DMS53 (cell line): ENCODE measurements at regions not wholly inside any gene's neighbourhood (a gene's known extent, or its start where the extent isn't known, plus 50 kb on each side); places are given as distances from the start of the nearest gene placed in this dataset.

Source experiments
- DNase-seq: peaks from one replicate; lab custom pipeline; 2025; lab: John Stamatoyannopoulos, UW

DNA sequence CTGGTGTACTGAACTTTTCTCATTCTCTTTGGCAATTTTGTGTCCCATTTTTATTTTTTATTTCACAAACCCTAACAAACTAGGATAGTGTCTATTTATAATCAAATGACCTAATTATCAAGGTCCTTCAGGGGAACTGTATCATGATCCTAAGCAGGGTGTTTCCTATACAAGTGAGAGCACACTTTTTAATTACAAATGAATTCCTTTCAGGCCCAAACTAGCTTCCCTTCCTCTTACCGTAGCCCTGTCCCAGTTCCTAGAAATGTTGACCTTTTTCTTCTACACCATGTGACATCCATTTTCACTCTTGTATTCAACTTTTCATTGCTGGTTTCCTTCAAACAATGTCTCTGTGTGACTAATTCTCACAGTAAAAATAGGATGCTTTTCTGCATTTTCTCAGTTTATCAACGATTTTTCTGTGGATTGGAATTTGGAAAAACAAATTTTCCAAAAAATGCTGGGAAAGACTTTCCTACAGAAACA lies 411.4 kb downstream of the CCDC91 start:
- no peak for DNase-seq

DNA sequence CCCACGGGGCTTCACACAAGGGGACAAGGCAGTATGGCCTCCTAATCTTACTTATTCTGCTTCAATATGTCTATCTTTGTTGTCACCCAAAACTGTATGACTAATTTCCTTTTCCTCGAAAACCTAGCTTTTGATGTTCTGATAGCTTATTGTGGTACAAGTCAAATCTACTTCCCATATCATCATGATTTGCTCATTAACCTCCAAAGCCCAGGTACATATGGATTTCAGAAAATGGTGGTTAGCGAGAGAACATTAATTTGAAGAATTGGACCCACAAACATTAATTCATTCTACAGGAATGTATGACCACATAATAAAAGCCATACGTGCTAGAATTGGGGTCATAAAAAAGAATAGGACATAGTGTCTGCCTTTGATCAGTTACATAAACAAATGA lies 412.5 kb downstream of the CCDC91 start:
- DNase-seq = no peak

DNA sequence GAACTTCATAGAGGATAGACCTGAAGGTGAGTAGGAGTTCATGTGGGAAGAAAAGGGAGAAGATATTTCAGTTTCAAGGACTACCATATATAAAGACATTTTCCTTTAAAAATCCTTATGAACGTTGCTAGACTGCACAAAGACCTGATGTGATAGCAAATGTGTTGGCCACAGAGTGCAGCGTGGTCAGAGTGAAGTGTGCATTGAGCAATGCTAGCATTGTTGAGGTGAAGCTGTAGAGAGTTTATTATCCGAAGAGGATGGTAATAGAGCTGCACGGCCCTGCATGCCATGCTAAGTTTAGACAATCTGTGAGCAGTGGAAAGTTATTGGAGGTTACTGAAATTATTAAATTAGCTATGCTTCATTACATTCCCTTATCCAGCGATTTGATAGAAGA lies 413.0 kb downstream of the CCDC91 start:
- no peak for DNase-seq

DNA sequence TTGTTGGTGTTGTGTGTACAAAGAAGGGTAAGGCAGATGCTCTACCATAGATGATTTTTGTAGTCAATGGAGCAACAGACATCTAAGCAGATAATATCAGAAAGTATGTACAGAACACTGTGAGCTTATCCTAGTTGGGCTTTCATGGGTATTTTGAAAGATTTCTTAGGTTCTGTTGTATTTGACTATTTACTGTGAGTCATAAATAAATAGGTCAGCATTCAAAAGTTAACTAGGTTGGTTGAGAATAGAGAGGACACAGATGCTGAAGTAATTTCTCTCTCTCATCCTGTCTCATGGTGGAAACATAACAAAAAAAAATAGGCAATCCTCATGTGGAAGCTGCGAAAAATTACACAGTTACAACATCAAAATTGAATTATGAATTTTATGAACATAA lies 413.5 kb downstream of the CCDC91 start:
- peak; percentile 18 for DNase-seq

DNA sequence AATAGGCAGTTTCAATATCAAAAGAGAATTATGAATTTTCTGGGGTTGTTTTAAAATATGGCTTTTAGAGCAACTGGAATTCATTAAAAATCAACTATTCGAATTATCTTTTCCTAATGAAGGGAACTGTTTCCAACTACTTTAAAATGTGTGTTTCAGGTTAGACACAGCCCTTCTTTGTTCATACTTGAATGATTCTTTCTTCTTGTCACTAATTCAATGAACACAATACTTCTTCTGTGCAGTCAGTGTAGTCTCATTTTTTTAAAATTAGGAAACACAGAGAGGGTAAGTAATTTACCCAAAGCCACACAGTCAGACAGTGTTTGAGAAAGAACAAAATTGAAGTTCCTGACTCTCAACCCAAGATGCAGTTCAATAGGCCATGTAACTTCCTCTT lies 414.0 kb downstream of the CCDC91 start:
- DNase-seq = no peak

DNA sequence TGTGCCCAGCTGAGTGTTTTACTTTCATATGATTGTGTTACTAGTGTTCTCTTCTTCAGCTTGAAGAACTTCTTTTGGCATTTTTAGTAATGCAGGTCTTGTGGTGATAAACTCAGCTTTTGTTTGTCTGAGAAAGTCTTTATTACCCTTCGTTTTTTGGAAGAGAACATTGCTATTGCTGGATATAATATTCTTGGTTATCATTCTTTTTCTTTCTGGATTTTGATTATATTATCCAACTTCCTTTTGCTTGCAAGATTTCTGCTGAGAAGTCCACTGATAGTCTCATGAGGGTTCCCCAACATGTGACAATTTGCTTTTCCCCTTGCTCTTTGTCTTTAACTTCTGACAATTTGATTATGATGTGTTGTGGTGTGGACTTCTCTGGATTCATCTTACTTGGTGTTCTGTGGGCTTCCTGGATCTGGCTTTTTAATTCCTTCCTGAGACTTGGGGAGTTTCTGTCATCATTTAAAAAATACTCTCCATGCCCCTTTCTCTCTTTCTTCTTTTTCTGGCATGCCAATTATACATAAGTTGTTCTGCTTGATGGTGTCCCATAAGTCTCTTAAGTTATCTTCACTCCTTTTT lies 416.8 kb downstream of the CCDC91 start:
- no peak for DNase-seq

DNA sequence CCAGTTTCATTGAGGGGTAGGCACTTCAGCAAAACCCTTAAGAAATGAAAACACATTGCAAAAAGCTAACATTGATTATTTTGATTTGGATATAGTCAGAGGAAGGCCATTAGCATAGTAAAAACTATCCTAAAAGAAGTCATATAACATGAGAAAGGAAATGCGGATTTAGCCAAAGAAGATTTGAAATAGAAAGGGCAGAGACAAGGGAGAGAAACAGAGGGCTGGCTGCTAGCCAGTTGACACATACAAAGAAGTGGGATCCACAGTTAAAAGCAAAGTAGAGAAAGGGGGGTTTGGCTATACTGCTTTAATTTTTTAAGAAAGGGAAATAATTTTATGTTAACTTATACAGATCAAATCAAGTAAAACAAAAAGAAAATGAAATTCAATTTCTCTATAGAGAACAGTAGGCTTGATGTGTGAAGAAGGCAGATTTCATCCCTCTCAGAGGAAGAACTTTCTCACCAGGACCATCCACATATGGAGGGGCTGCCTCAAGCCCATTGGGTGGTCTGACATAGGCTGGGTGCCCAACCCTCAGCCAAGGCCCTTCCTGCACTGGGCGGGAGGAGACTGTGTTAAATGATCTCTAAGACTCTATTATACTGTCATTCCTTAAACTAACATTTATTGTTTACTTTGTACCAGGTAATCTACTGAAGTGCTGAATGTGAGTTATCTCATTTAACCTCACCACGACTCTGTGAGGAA lies 420.3 kb downstream of the CCDC91 start:
- no peak for DNase-seq

DNA sequence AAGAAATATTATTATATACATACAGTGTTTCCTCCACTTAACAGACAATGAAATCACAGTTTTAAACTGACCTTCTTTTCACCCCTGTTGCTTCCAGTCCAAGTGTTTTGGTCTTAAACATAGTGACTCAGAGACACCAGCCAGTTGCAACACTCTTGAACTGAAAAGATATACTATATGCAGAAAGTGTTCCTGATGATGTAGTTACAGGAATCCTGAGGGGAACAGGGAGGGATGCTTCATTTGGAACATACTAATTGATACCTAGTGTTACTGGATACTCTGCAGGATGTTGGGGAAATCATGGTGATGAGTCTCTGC lies 420.8 kb downstream of the CCDC91 start:
- DNase-seq = peak; percentile 84

DNA sequence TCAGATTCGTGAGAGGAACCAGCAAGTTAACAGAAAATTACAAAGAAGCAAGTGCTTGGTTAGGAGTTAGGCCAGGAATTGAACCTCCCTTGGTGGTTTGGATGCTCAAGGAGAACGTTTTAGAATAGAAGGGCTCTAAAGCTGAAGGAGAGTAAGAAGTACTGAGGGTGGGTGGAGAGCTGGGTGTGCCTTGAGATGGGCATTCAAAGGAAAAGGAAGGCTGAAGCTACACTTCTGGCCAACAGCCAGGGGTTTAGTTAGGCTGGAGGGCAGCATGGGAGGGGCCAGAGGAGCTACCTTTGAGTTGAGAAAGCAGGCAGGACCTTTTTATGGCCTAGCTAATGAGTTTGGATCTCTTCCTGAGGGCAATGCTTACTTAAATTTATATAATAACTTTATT lies 421.2 kb downstream of the CCDC91 start:
- DNase-seq = peak; percentile 58

DNA sequence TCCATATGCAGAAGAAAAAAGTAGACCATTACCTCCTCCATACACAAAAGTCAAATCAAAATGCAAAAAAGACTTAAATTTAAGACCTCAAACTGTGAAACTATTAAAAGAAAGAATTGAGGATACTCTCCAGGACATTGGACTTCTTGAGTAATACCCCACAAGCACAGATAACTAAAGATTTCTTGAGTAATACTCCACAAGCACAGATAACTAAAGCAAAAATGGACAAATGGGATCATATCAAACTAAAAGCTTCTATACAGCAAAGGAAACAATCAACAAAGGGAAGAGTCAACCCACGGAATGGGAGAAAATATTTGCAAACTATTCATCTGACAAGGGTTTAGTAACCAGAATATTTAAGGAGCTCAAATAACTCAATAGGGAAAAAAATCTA lies 427.9 kb downstream of the CCDC91 start:
- no peak for DNase-seq

DNA sequence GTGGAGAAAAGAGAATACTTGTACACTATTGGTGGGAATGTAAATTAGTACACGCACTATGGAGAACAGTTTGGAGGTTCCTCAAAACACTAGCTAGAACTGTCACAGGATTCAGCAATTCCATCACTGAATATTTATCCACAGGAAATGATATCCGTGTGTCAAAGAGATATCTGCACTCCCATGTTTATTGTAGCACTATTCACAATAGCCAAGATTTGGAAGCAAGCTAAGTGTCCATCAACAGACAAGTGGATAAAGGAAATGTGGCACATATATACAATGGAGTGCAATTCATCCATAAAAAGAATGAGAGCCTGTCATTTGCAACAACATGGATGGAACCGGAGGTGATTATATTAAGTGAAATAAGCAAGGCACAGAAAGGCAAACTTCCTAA lies 428.5 kb downstream of the CCDC91 start:
- no peak for DNase-seq

DNA sequence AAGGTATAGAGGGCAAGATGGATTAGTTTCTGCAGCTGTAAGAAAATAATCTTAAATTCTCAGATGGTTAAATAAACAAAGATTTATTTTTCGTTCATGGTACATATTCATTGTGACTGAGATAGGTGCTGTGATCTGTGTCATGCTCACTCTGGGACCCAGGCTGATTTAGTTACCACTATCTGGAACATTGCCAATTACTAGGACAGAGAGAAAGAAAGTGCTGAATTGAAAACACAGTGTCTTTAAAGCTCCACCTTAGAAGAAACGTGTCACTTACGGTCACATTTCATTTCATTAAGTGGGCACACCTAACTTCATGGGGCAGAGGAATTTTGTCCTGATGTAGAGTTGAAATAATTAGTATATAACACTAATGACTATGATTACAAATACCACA lies 430.0 kb downstream of the CCDC91 start:
- DNase-seq = peak; percentile 25

DNA sequence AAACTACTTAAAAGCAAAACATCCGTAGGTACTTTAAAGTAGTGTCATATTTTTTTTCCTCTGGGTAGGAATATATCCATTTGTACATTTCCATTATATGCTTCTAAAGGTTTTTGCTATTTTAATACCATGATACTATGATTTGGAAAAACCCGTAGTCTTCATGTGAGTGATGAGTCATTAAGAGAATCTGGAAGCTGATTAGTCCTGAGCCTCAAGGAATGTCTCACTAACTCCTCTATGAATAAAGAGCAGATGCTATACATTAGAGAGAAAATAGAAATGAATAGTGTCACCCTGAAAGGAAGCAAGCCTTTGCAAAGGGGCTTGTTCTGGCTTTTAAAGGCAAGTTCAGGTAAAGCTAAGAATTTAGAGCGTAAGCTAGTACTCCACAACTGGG lies 432.1 kb downstream of the CCDC91 start:
- no peak for DNase-seq

DNA sequence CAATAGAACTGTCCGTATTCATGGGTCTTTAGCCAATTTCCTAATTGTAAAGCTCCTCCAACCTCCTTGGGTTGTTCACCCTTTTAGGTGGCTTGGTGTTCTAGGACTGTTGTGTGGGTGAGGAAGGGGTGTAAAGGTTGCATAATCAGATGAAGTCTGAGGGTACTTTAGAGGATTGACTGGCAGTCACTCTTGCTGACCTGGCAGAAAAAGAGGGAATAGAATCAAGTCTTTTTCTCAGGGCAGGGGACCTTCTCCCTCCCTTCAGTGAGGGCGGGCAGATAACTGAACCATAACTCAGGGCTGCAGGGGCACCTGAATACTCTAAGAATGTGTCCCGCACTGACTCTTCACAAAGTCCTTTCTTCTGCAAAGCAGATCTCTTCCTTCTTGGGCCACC lies 436.2 kb downstream of the CCDC91 start:
- no peak for DNase-seq

DNA sequence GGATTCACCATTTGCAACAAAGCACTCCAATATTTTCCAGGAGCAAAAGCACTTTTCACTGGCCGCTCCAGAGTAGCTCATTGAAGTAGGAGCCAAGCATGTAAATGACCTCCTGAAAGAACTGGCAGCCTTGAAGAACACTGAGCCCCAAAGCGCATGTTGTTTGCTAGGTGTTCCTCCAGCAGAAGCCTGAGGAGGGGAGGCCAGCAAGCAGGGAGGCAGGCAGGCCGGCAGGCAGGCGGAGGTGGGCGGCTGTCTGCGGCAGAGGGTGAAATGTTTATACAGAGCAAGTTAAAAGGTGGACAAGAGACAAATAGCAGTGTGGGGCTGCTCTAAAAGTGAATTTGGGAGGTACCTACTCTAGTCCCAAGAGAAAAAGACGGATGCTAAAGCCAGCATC lies 439.4 kb downstream of the CCDC91 start:
- DNase-seq = no peak

DNA sequence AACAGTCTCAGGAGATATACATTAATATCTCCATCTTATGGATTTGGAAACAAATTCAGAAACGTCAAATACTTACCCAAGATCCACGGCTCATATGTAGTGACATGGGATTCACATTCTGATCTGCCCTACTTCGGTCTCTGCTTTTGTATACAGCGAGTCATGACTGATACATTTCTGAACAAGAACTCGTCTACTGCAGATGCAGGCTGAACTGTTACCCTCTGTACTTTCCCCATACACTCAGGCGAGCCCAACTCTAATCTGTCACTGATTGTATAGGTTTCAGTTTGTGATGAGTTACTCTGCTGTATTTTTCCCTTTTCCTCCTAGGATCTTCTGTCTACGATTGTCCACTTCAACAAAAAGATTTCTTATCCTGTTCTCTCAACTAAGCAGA lies 441.6 kb downstream of the CCDC91 start:
- no peak for DNase-seq

DNA sequence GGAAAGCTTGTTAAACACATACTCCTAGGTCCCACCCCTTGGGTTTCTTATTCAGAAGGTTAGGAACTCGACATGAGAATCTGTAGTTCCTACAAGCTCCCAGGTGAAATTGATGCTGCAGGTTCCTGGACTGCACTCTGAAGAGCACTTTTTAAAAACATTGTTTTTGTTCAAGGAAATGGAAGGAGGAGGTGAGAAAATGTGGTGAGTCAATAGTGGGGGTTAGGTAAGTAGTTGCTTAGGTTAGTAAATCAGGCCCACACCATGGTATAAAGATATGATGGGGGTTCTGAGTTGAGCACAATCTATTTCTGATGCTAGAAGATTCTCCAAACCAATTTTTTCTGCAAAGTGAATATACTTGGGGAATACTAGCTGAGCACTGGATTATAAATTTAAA lies 450.3 kb downstream of the CCDC91 start:
- no peak for DNase-seq

DNA sequence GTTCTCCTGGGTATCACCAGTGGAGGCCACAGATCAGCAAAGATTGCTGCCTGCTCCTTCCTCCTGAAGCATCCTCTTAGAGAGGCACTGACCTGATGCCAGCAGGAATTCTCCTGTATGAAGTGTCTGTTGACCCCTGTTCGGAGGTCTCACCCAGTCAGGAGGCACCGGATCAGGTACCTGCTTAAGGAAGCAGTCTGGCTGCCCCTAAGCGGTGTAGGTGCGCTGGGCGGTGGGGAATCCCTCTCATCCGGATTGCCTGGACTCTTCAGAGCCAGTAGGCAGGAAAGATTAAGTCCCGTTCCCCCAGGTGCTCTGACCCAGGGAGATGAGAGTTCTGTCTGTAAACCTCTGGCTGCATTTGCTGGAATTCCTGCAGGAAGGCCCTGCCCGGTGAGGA lies 455.2 kb downstream of the CCDC91 start:
- no peak for DNase-seq

DNA sequence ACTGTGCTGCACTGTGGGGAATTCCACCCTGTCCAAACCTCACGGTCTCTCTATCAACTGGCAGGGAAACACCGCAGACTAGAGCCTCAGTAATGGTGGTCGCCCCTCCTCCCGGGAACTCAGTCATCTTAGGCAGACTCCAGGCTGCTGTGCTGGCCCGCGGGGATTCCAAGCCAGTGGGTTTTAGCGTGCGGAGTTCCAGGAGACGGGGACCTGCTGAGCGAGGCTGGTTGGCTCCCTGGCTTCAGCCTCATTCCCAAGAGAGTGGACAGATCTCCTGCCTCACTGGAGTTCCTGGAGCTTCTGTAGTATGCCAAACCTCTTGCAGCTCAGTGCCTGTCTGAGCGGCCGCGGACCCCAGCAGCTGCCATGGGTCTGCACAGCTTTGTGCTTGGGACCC lies 455.6 kb downstream of the CCDC91 start:
- DNase-seq = no peak

DNA sequence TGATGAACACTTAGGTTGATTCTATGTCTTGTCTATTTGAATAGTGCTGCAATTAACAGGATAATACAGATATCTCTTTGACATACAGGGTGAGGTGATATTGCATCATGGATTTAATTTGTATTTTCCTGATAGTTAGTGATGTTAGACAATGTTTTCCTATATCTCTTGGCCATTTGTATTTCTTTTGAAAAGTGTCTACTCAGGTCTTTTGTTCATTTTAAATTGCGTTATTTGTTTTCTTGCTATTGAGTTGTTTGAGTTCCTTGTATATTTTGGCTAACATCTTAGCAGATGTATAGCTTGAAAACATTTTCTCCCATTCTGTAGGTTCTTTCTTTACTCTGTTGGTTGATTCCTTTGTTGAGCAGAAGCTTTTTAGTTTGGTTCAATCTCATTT lies 460.6 kb downstream of the CCDC91 start:
- DNase-seq = no peak

DNA sequence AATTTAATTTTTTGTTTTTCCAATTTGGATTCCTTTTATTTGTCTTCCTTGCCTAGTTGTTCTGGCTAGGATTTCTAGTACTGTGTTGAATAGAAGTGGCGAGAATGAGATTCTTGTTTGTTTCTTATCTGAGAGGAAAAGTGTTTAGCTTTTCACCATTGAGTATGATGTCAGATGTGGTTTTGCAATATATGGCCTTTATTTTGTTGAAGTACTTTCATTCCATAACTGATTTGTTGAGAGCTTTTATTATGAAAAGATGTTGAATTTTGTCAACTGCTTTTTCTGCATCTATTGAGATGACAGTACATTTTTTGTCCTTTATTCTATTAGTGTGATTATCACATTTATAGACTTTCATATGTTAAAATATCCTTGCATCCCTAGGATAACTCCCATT lies 462.0 kb downstream of the CCDC91 start:
- DNase-seq = no peak

DNA sequence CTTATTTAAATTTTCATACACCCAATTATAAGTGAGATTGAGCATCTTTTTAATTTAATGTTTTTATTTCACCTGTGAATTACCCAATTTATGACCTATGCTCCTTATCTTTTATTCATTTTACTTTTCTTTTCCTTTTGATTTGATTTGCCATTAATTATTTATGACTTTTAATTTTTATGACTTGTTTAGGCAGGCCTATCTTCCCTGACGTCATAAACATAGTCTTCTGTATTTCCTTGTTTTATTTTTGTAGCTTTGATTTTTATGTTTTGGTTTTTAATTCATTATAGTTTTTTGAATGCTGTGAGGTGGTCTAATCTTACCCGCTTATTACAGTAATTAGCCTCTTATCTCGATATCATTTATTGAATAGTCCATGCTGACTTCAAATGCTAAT lies 467.1 kb upstream of the FAR2 start:
- no peak for DNase-seq

DNA sequence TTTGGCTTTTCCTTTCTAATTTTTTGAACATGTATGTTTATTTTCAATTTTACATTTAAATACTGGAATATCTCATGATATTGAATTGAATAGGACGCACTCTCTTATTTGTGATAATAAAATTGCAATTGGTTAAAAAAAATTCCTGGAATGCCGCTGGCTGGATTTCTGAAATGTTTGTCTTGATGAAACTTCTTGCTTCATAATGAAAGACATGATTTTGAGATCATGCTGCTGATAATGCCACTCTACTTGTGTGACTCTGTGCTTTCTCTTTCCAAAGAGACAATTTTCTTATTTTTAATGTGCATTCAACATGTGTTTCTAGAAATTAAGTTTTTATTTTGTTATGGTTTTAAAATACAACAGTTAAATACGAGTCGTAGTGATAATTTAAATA lies 465.7 kb upstream of the FAR2 start:
- no peak for DNase-seq
